ENCODE measurements at regions not wholly inside any gene's neighbourhood (a gene's known extent, or its start where the extent isn't known, plus 50 kb on each side); places are given as distances from the start of the nearest gene placed in this dataset.

- peak overlapping the region in 2 of 4 donors; percentile 5 to 38 for H3K27ac ChIP-seq
- H3K36me3 ChIP-seq = no peaks in the 10 kb centered on the region
- H3K4me1 ChIP-seq = peaks cover 0 to 23% (median 7%) of the 10 kb centered on the region in 4 donors
- WGBS, 2 donors = 83 to 84% methylated on average over 1 of the region's 1 CpG
- no peaks in the 10 kb centered on the region for H3K27me3 ChIP-seq
- no peaks in the 10 kb centered on the region for H3K9me3 ChIP-seq
- TF ChIP-seq POLR2A (IDR thresholded peaks at IDR 0.05) (no peak), CTCF (IDR thresholded peaks at IDR 0.05) (no peak), EP300 (IDR thresholded peaks at IDR 0.05) (no peak)
- no peak overlapping the region for H3K4me3 ChIP-seq
- DNase-seq (ENCODE audit: low spot score in 2 of 2) = no peak
These were observed 563.0 kb upstream of the CCDC54 start for GRCh38 chr3:106814231-106814630.

DNA sequence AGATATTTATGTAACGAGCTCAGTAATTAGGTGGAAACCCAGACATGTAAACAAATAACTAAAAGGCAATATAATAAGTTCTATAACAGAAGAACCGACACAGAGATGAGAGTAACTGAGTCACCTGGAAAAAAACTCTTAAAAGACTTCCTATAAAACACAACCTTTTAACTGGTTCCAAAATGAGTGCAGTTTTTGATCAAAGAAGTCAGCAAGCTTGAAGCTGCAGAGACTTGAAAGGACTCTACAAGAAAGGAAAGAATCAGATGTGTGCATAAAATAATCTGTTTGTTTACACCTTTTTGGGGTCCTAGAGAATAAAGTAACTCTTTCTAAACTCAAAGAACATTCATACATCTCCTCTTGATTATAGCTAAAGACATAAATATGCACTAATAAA lies 560.4 kb upstream of the CCDC54 start:
- TF ChIP-seq POLR2A (IDR thresholded peaks at IDR 0.05) = no peak
- TF ChIP-seq CTCF (IDR thresholded peaks at IDR 0.05) = no peak
- TF ChIP-seq EP300 (IDR thresholded peaks at IDR 0.05) = no peak
- 80 to 85% methylated on average over 2 of the region's 2 CpGs for WGBS, 2 donors
- Histone ChIP-seq H3K9me3 (no peaks in the 10 kb centered on the region), H3K4me3 (no peak overlapping the region), H3K27me3 (no peaks in the 10 kb centered on the region), H3K27ac (no peak overlapping the region), H3K36me3 (no peaks in the 10 kb centered on the region), H3K4me1 (peaks cover 0 to 15% (median 4%) of the 10 kb centered on the region in 4 donors)
- DNase-seq (ENCODE audit: low spot score in 2 of 2) = no peak

DNA sequence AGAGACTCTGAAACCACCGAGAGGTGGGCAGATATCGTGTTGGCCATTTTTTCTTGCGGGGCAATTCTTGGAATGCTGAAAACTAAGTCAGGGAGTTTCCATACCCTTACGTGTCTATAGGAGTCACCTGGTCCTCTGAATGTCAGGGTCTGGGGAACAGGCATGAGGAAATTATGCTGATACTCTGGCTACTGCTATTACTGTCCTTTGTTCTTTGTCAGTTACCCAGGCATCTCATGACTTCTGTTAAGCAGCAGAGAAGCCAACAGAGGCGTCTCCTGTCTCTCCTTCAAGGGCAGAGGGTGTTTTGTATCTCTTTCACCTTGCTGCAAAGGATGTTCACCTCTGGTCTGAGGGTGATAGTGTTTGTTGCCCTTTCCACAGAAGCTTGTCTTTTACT lies 559.5 kb upstream of the CCDC54 start:
- Histone ChIP-seq H3K27ac (no peak overlapping the region), H3K36me3 (no peaks in the 10 kb centered on the region), H3K4me1 (peaks cover 0 to 15% (median 4%) of the 10 kb centered on the region in 4 donors), H3K9me3 (no peaks in the 10 kb centered on the region), H3K27me3 (no peaks in the 10 kb centered on the region), H3K4me3 (no peak overlapping the region)
- WGBS, 2 donors = 72 to 79% methylated on average over 5 of the region's 5 CpGs
- TF ChIP-seq POLR2A (IDR thresholded peaks at IDR 0.05) (no peak), EP300 (IDR thresholded peaks at IDR 0.05) (no peak), CTCF (IDR thresholded peaks at IDR 0.05) (no peak)
- no peak for DNase-seq (ENCODE audit: low spot score in 2 of 2)

DNA sequence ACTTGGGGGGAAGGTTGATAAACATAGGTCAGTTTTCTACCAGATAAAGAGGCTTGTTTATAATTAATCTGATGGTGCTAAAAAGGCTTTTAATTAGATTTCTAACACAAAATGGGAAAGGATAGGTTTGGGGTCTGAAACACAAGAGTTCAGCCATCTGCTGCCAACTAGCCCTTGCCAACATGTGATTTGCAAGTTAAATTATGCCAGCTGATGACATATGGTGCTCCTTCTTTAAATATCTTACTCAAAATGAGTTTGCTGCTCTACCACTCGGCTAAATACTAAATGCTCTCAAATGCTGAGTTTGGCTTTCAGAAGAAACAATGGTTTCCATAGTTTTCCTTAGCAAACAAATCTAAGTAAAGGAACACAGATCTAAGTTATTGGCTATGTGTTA lies 557.8 kb upstream of the CCDC54 start:
- Histone ChIP-seq H3K9me3 (no peaks in the 10 kb centered on the region), H3K27me3 (no peaks in the 10 kb centered on the region), H3K27ac (no peak overlapping the region), H3K4me1 (peaks cover 0 to 4% (median 0%) of the 10 kb centered on the region in 4 donors), H3K36me3 (no peaks in the 10 kb centered on the region), H3K4me3 (no peak overlapping the region)
- WGBS, 2 donors = 56 to 61% methylated on average over 1 of the region's 1 CpG
- no peak for DNase-seq (ENCODE audit: low spot score in 2 of 2)
- TF ChIP-seq CTCF (IDR thresholded peaks at IDR 0.05) = no peak
- TF ChIP-seq POLR2A (IDR thresholded peaks at IDR 0.05) = no peak
- no peak for TF ChIP-seq EP300 (IDR thresholded peaks at IDR 0.05)

GRCh38 chr3:106820726-106821362 lies 556.4 kb upstream of the CCDC54 start:
- 92 to 94% methylated on average over 19 of the region's 19 CpGs for WGBS, 2 donors

More at GRCh38 chr3:106820726-106821362, 556.4 kb upstream of the CCDC54 start:
- H3K27ac ChIP-seq = no peak overlapping the region
- H3K36me3 ChIP-seq = no peaks in the 10 kb centered on the region
- H3K4me3 ChIP-seq = no peak overlapping the region
- DNase-seq (ENCODE audit: low spot score in 2 of 2) = no peak
- no peaks in the 10 kb centered on the region for H3K9me3 ChIP-seq
- peaks cover 0 to 13% (median 0%) of the 10 kb centered on the region in 4 donors for H3K4me1 ChIP-seq
- TF ChIP-seq CTCF (IDR thresholded peaks at IDR 0.05) (no peak), EP300 (IDR thresholded peaks at IDR 0.05) (no peak), POLR2A (IDR thresholded peaks at IDR 0.05) (no peak)
- no peaks in the 10 kb centered on the region for H3K27me3 ChIP-seq
